ENCODE measurements at regions not wholly inside any gene's neighbourhood (a gene's known extent, or its start where the extent isn't known, plus 50 kb on each side); places are given as distances from the start of the nearest gene placed in this dataset.
"Not testable (repeated sequence)": the region's sequence is repeated elsewhere in the genome, so short reads cannot be mapped to it uniquely, and the experiment has no call there.

DNA sequence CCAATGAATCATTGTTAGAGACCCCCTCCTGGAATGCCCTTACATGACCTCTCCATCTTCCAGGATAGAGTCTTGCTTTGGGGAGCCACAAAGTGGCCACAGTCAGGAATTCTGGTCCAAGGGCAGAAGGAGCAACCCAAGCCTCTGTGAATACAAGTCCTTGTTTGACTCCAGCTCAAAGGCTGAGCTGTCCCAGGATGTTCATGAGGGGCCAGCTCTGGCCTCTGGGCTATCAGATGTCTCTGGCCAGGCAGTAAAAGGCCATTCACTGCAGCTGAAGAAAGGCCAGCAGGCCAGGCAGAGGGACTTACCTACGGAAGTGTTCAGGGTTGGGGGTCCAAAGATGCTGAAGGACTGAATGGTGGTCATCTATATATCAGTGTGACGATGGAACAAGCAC lies 98.3 kb upstream of the IPO9 start:
- DNase-seq (ENCODE audit: low read depth in 1 of 2, low spot score in 1 of 2) = no peak
- Histone ChIP-seq H3K4me1 (ENCODE audit: low read depth) (peaks cover 77% of the 10 kb centered on the region), H3K9me3 (ENCODE audit: low read depth) (no peaks in the 10 kb centered on the region), H3K27ac (peak overlapping the region; percentile 100), H3K36me3 (no peaks in the 10 kb centered on the region), H3K27me3 (no peaks in the 10 kb centered on the region), H3K4me3 (no peak overlapping the region)
- TF ChIP-seq, protein P1, sequence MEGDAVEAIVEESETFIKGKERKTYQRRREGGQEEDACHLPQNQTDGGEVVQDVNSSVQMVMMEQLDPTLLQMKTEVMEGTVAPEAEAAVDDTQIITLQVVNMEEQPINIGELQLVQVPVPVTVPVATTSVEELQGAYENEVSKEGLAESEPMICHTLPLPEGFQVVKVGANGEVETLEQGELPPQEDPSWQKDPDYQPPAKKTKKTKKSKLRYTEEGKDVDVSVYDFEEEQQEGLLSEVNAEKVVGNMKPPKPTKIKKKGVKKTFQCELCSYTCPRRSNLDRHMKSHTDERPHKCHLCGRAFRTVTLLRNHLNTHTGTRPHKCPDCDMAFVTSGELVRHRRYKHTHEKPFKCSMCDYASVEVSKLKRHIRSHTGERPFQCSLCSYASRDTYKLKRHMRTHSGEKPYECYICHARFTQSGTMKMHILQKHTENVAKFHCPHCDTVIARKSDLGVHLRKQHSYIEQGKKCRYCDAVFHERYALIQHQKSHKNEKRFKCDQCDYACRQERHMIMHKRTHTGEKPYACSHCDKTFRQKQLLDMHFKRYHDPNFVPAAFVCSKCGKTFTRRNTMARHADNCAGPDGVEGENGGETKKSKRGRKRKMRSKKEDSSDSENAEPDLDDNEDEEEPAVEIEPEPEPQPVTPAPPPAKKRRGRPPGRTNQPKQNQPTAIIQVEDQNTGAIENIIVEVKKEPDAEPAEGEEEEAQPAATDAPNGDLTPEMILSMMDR (IDR thresholded peaks at IDR 0.05; ENCODE audit: low read depth, low read length) = no peak

DNA sequence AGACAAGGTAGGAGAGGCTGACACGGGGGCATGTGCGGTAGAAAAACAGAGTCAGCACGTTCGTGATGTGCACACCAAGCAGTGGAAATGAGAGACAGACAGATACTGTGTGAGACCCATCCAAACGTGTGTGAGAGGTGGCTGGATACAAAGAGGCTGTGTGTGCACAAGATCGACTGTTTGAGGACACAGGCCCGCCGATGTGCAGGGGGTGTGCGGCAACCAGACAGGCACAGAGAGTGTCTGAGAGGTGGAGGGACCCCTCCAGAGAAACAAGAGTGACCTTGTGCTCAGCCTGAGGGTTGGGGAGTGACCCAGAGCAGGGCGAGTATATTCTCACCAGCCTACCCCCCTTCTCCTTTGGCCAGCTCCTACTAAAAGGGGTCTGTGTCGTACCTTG lies 97.8 kb upstream of the IPO9 start:
- Histone ChIP-seq H3K4me3 (no peak overlapping the region), H3K4me1 (ENCODE audit: low read depth) (peaks cover 82% of the 10 kb centered on the region), H3K36me3 (no peaks in the 10 kb centered on the region), H3K27me3 (no peaks in the 10 kb centered on the region), H3K9me3 (ENCODE audit: low read depth) (no peaks in the 10 kb centered on the region), H3K27ac (peak overlapping the region; percentile 100)
- no peak for DNase-seq (ENCODE audit: low read depth in 1 of 2, low spot score in 1 of 2)
- TF ChIP-seq, protein P1 (IDR thresholded peaks at IDR 0.05; ENCODE audit: low read depth, low read length) = no peak

DNA sequence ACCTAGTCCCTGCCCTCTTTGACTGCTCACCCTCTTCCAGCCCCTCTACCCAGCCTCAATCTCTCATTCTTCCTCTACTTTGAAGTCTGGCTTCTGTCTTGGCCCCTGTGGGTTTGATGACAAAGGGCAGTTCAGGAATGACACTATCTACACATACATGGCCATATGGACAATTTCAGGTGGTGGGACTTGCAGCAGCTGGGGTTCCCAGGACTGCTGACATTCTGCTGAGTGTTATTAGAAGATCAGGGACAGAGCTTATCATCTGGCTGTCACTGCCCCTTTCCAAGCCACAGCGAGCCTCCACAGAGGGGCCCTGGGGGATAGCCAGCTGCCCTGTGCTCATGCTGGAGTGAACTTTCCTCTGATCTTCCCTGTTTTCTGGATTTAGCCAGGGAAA lies 97.4 kb upstream of the IPO9 start:
- Histone ChIP-seq H3K9me3 (ENCODE audit: low read depth) (no peaks in the 10 kb centered on the region), H3K4me1 (ENCODE audit: low read depth) (peaks cover 85% of the 10 kb centered on the region), H3K36me3 (no peaks in the 10 kb centered on the region), H3K27ac (peak overlapping the region; percentile 100), H3K4me3 (no peak overlapping the region), H3K27me3 (no peaks in the 10 kb centered on the region)
- TF ChIP-seq, protein P1 (IDR thresholded peaks at IDR 0.05; ENCODE audit: low read depth, low read length) = no peak
- peak; percentile 60 to 97 for DNase-seq (ENCODE audit: low read depth in 1 of 2, low spot score in 1 of 2)

DNA sequence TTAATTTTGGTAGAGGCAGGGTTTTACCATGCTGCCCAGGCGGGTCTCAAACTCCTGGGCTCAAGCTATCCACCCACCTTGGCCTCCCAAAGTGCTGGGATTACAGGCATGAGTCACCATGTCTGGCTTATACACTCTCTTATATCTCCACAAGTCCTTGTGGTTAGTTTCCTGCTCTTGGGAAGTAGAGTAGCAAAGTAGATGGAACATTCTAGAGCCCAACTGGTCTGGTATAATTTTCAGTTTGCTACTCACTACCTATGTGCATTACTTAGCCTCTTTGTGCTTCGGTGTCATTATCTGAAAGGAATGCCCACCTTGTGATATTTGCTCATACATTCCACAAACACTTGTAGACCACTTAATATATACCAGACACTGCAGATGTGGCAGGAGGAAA lies 96.6 kb upstream of the IPO9 start:
- Histone ChIP-seq H3K27me3 (no peaks in the 10 kb centered on the region), H3K27ac (peak overlapping the region; percentile 100), H3K9me3 (ENCODE audit: low read depth) (no peaks in the 10 kb centered on the region), H3K4me3 (no peak overlapping the region), H3K4me1 (ENCODE audit: low read depth) (peaks cover 85% of the 10 kb centered on the region), H3K36me3 (no peaks in the 10 kb centered on the region)
- TF ChIP-seq, protein P1 (IDR thresholded peaks at IDR 0.05; ENCODE audit: low read depth, low read length) = no peak
- DNase-seq (ENCODE audit: low read depth in 1 of 2, low spot score in 1 of 2) = peak in 1 of 2 donors; percentile 66

DNA sequence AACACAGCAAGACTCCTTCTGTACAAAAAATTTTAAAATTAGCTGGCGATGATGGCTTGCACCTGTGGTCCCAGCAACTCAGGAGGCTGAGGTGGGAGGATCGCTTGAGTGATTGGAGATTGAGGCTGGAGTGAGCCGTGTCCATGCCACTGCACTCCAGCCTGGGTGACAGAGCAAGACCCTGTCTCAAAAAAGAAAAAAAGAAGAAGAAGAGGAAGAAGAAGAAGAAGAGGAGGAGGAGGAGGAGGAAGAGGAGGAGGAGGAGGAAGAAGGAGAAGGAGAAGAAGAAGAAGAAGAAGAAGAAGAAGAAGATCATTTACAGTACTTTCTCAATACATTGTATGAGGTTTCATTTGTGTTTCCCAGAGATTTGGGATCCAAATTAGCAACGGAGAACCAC lies 94.7 kb upstream of the IPO9 start:
- peak overlapping the region; percentile 100 for H3K27ac ChIP-seq
- H3K27me3 ChIP-seq; H3K4me3 ChIP-seq; DNase-seq (ENCODE audit: low read depth in 1 of 2, low spot score in 1 of 2); H3K36me3 ChIP-seq; H3K9me3 ChIP-seq (ENCODE audit: low read depth): not testable (repeated sequence)
- peaks cover 87% of the 10 kb centered on the region for H3K4me1 ChIP-seq (ENCODE audit: low read depth)

DNA sequence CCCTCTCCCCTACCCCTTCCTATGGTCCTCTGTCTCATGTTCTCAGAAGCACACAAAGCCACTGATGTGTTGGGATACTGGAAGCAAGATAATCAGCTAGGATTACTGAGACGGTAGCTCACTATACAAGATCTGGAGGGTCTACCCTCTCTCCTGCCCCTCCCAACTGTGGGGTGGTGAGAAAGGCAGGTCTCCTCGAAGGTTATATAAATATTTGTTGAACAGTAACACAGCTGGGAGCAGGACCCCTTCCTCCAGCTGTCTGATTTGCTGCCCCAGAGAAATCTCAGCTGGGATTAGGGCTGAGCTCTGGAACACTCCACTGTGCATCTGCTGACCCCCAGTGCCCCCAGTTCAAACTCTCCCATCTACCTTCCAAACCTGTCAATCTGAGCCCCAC lies 94.2 kb upstream of the IPO9 start:
- peaks cover 83% of the 10 kb centered on the region for H3K4me1 ChIP-seq (ENCODE audit: low read depth)
- TF ChIP-seq, protein P1 (IDR thresholded peaks at IDR 0.05; ENCODE audit: low read depth, low read length) = no peak
- H3K36me3 ChIP-seq = no peaks in the 10 kb centered on the region
- no peak for DNase-seq (ENCODE audit: low read depth in 1 of 2, low spot score in 1 of 2)
- no peaks in the 10 kb centered on the region for H3K27me3 ChIP-seq
- H3K4me3 ChIP-seq = no peak overlapping the region
- H3K27ac ChIP-seq = peak overlapping the region; percentile 100
- H3K9me3 ChIP-seq (ENCODE audit: low read depth) = no peaks in the 10 kb centered on the region

Data from cardiac muscle cell (in vitro differentiated cells and primary cell).